Nephron progenitor cell (in vitro differentiated cells): ENCODE measurements at regions not wholly inside any gene's neighbourhood (a gene's known extent, or its start where the extent isn't known, plus 50 kb on each side); places are given as distances from the start of the nearest gene placed in this dataset.

Experiments used
- DNase-seq: peaks from one replicate; pipeline ENCODE4 v3.0.0; 2021
- H3K27ac Mint-ChIP-seq: 2 replicates; pipeline ENCODE4 v1.8.0; 2021; ENCODE audit warnings: mild to moderate bottlenecking, moderate library complexity, mixed read lengths
- H3K27me3 Mint-ChIP-seq: 2 replicates; pipeline ENCODE4 v1.8.0; 2021; ENCODE audit warnings: mild to moderate bottlenecking, low read depth, mixed read lengths; ENCODE audit not compliant: poor library complexity
- H3K36me3 Mint-ChIP-seq: 2 replicates; pipeline ENCODE4 v1.8.0; 2021; ENCODE audit warnings: low read depth, mixed read lengths
- H3K4me1 Mint-ChIP-seq: 2 replicates; pipeline ENCODE4 v1.8.0; 2021; ENCODE audit warnings: mixed read lengths
- H3K4me3 Mint-ChIP-seq: 2 replicates; pipeline ENCODE4 v1.8.0; 2021; ENCODE audit warnings: mild to moderate bottlenecking, moderate library complexity, mixed read lengths
- H3K9me3 Mint-ChIP-seq: 2 replicates; pipeline ENCODE4 v1.8.0; 2021; ENCODE audit warnings: mild to moderate bottlenecking, moderate library complexity, mixed read lengths
- TF ChIP-seq, protein P1 (sequence below): fragments of 200-600 bp; sonication (generic); IDR thresholded peaks from 2 replicates; pipeline ENCODE4 v1.5.0; 2021; ENCODE audit warnings: antibody characterized with exemption

DNA sequence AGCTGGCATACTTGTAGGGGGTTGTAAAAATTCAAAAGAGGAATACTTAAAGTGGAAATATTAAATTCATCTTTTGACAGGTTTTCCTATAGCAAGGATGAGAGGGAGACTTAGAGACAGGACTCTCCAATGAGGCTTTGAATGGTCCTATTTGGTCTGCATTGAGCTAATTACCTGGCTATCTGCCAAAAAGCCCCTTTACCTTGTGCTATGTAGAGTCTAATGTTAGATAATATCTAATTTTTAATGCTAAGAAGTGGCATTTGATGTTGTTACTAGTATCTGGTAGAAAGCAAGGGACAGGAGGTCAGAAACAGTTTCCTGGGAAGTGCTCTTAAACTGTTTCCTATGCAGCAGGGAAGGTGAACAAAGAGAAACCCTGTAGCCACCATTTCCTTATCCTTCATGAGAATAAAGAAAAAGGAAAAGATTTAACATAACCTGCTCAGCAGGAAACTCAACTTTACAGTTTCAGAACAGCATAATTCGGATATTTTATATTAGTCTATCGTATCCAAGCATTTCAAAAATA is 550.0 kb downstream of the SOX5 start:
- H3K9me3 Mint-ChIP-seq, result no peaks in the 10 kb centered on the region
- no peaks in the 10 kb centered on the region for H3K36me3 Mint-ChIP-seq
- no peaks in the 10 kb centered on the region for H3K4me1 Mint-ChIP-seq
- no peak overlapping the region for H3K27ac Mint-ChIP-seq
- no peaks in the 10 kb centered on the region for H3K27me3 Mint-ChIP-seq
- TF ChIP-seq, protein P1, sequence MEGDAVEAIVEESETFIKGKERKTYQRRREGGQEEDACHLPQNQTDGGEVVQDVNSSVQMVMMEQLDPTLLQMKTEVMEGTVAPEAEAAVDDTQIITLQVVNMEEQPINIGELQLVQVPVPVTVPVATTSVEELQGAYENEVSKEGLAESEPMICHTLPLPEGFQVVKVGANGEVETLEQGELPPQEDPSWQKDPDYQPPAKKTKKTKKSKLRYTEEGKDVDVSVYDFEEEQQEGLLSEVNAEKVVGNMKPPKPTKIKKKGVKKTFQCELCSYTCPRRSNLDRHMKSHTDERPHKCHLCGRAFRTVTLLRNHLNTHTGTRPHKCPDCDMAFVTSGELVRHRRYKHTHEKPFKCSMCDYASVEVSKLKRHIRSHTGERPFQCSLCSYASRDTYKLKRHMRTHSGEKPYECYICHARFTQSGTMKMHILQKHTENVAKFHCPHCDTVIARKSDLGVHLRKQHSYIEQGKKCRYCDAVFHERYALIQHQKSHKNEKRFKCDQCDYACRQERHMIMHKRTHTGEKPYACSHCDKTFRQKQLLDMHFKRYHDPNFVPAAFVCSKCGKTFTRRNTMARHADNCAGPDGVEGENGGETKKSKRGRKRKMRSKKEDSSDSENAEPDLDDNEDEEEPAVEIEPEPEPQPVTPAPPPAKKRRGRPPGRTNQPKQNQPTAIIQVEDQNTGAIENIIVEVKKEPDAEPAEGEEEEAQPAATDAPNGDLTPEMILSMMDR, result no peak
- H3K4me3 Mint-ChIP-seq, result no peak overlapping the region
- DNase-seq, result no peak

DNA sequence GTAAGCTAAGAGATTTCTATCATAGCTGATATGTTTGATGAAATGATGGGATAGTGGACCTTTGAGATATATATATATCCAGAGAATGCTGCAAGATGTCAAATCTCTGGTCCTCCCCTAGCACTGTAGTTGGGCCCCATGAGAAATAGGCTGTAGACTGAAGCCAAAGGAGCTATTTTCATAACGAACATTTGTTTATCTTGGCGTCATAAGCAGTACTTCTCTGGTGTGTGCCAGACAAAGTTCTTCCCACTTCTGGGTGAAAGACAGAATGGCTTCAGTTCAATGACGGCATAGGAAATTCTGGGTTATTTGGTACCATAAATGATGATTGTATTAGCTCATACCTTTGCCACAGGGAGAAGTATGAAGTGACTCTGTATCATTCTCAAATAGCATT is 534.3 kb downstream of the SOX5 start:
- TF ChIP-seq, protein P1, result no peak
- no peak overlapping the region for H3K4me3 Mint-ChIP-seq
- no peaks in the 10 kb centered on the region for H3K9me3 Mint-ChIP-seq
- no peaks in the 10 kb centered on the region for H3K4me1 Mint-ChIP-seq
- no peaks in the 10 kb centered on the region for H3K27me3 Mint-ChIP-seq
- H3K36me3 Mint-ChIP-seq, result no peaks in the 10 kb centered on the region
- no peak overlapping the region for H3K27ac Mint-ChIP-seq
- DNase-seq, result no peak

DNA sequence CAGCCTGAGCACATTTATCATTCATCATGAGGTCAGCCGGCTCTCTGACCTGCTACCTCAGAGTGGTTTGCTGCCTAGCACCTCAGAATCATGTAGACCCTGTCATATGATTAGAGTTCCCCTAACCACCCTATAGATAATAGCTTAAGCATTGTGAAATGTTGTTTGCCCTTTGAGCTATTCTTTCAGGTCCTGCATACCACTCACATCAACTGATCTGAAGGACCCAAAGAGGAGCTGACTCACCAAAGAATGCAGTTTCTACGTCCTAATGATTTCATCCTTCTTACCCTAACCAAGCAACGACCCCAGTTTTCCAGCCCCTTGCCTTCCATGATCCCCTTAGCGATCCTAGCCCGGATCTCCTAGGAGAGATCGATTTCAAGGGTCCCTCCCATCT is 527.9 kb downstream of the SOX5 start:
- no peak overlapping the region for H3K27ac Mint-ChIP-seq
- TF ChIP-seq, protein P1, result no peak
- no peaks in the 10 kb centered on the region for H3K4me1 Mint-ChIP-seq
- H3K9me3 Mint-ChIP-seq, result no peaks in the 10 kb centered on the region
- no peaks in the 10 kb centered on the region for H3K27me3 Mint-ChIP-seq
- no peak overlapping the region for H3K4me3 Mint-ChIP-seq
- H3K36me3 Mint-ChIP-seq, result no peaks in the 10 kb centered on the region
- DNase-seq, result no peak

DNA sequence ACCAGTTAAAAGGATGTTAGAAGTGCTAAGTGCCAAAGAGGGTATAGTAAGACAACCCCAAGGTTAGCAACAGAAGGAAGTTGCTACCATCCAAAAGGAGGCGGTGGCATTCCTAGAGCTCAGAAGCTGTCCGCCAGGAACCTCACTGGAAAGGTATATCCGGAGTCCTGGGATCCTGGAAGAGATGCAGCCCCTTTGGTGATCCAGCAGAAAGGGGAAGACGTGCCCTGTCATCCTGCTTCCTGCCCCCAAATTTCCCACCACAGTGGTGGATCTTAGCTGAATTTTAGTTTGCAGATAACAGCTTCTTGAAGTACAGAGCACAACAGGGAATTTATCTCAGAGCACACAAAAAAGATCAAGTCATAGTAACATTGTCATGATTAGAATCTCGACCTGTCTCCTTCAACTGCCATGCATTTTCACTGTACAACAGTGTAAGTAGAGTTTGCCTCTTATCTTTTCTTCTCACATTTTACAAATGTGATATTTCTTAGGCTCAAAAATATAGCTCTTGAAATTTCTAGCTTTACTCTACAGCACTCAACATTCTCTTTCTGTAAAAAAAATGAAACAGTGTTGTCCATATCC is 526.3 kb downstream of the SOX5 start:
- H3K27me3 Mint-ChIP-seq, result no peaks in the 10 kb centered on the region
- no peak overlapping the region for H3K4me3 Mint-ChIP-seq
- H3K9me3 Mint-ChIP-seq, result no peaks in the 10 kb centered on the region
- TF ChIP-seq, protein P1, result no peak
- H3K27ac Mint-ChIP-seq, result no peak overlapping the region
- no peak for DNase-seq
- no peaks in the 10 kb centered on the region for H3K4me1 Mint-ChIP-seq
- no peaks in the 10 kb centered on the region for H3K36me3 Mint-ChIP-seq

DNA sequence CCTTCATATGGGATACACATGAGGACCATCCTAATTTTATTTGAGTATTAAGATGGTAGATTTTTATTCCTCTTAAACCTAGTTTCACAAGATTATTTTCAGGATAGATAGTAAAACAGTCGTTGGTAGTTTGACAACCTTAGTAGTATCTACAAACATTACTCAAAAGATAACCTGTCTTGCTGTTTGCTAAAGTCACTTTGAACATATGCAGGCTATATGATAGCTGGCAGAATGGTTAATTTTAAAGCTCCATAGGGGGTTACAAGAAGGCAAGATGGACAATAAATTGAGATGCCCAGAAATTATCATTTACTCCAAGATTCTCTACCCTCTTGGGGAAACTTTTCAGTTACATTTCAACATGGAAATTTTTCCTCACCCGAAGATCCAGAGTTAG is 525.7 kb downstream of the SOX5 start:
- H3K27ac Mint-ChIP-seq, result no peak overlapping the region
- no peak overlapping the region for H3K4me3 Mint-ChIP-seq
- DNase-seq, result no peak
- no peaks in the 10 kb centered on the region for H3K27me3 Mint-ChIP-seq
- no peaks in the 10 kb centered on the region for H3K4me1 Mint-ChIP-seq
- H3K36me3 Mint-ChIP-seq, result no peaks in the 10 kb centered on the region
- TF ChIP-seq, protein P1, result no peak
- H3K9me3 Mint-ChIP-seq, result no peaks in the 10 kb centered on the region

DNA sequence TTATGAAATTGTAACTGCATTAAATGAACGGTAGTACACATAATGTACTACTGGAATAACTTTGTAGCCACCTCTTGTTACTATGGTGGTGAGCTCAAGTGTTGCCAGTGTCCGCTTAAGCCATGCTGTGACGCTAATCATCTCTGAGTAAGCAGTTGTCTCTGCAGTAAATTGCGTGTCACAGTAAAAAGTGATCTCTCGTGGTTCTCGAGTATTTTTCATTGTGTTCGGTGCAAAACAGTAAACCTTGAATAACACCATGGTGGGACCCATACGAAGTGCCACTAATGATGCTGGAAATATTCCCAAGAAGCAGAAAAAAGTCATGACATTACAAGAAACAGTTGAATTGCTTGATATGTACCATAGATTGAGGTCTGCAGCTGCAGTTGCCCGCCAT is 524.8 kb downstream of the SOX5 start:
- Mint-ChIP-seq H3K9me3 (no peaks in the 10 kb centered on the region), H3K4me1 (no peaks in the 10 kb centered on the region), H3K27me3 (no peaks in the 10 kb centered on the region), H3K4me3 (no peak overlapping the region), H3K27ac (no peak overlapping the region), H3K36me3 (no peaks in the 10 kb centered on the region)
- TF ChIP-seq, protein P1, result no peak
- DNase-seq, result no peak
